Caco-2 (cell line): ENCODE measurements at regions not wholly inside any gene's neighbourhood (a gene's known extent, or its start where the extent isn't known, plus 50 kb on each side); places are given as distances from the start of the nearest gene placed in this dataset.

ENCODE experiments used
- BruUV-seq: library from RNA; stranded (reverse); fragments of 400-500 nt; replicated peaks from 2 replicates; lab custom pipeline; 2021; lab: Mats Ljungman, UMichigan
- CTCF ChIA-PET: fragments of 300-600 bp; sonication (Branson Sonifier 250); formaldehyde crosslinking; loops from one replicate; lab custom pipeline; 2022; ENCODE audit warnings: antibody characterized with exemption; lab: Charles Lee
- POLR2A ChIA-PET: fragments of 300-600 bp; sonication (Branson Sonifier 250); formaldehyde crosslinking; loops from one replicate; lab custom pipeline; 2022; ENCODE audit warnings: antibody characterized with exemption; lab: Charles Lee
- DNase-seq, 2 experiments: peaks; one replicate each; pipeline versions ENCODE4 v3.0.0 to v3.0.0-alpha.2; 2020 to 2022
- H3K27me3 ChIP-seq: replicated peaks from 2 replicates; pipeline ENCODE4 v1.6.0; 2011; ENCODE audit warnings: low read length; ENCODE audit not compliant: control insufficient read depth, insufficient read depth
- H3K36me3 ChIP-seq: 2 replicates; pipeline ENCODE4 v1.5.1; 2011; ENCODE audit warnings: low read length; ENCODE audit not compliant: control insufficient read depth, insufficient read depth
- H3K4me1 ChIP-seq: fragments of 250-450 bp; sonication (Bioruptor Pico); 2 replicates; pipeline ENCODE4 v1.5.1; 2020; ENCODE audit warnings: mild to moderate bottlenecking
- H3K4me3 ChIP-seq: 2 replicates; pipeline ENCODE4 v1.5.1; 2011; ENCODE audit warnings: low read depth, mild to moderate bottlenecking, control low read depth, low read length
- H3K9me3 ChIP-seq: fragments of 250-450 bp; sonication (Bioruptor Pico); 2 replicates; pipeline ENCODE4 v1.5.1; 2020; ENCODE audit warnings: mild to moderate bottlenecking, moderate library complexity
- H3K27ac Mint-ChIP-seq: one replicate; pipeline ENCODE4 v1.8.0; 2022; ENCODE audit warnings: mixed read lengths; ENCODE audit not compliant: unreplicated experiment
- H3K27me3 Mint-ChIP-seq: one replicate; pipeline ENCODE4 v1.8.0; 2022; ENCODE audit warnings: mixed read lengths; ENCODE audit not compliant: insufficient read depth, unreplicated experiment
- H3K36me3 Mint-ChIP-seq: one replicate; pipeline ENCODE4 v1.8.0; 2022; ENCODE audit warnings: mild to moderate bottlenecking, mixed read lengths; ENCODE audit not compliant: insufficient read depth, unreplicated experiment
- H3K4me1 Mint-ChIP-seq: one replicate; pipeline ENCODE4 v1.8.0; 2022; ENCODE audit warnings: low read depth, mixed read lengths; ENCODE audit not compliant: unreplicated experiment
- H3K4me3 Mint-ChIP-seq: one replicate; pipeline ENCODE4 v1.8.0; 2022; ENCODE audit warnings: mild to moderate bottlenecking, moderate library complexity, mixed read lengths; ENCODE audit not compliant: unreplicated experiment
- H3K9me3 Mint-ChIP-seq: one replicate; pipeline ENCODE4 v1.8.0; 2022; ENCODE audit warnings: mixed read lengths; ENCODE audit not compliant: unreplicated experiment
- CTCF ChIP-seq, 2 experiments: fragments of 200-600 bp in 1 of 2; IDR thresholded peaks; 1 replicate in 1 of 2; 2 replicates in 1 of 2; pipeline versions ENCODE4 v1.5.1 to v1.8.0; 2011 to 2022; ENCODE audit warnings: antibody characterized with exemption in 1 of 2, control low read depth in 1 of 2, inconsistent platforms in 1 of 2, low read depth in 1 of 2, low read length in 1 of 2, mild to moderate bottlenecking in 1 of 2, moderate library complexity in 1 of 2; ENCODE audit not compliant: insufficient read depth in 1 of 2, severe bottlenecking in 1 of 2, unreplicated experiment in 1 of 2
- intact Hi-C: fragments of 100-400 bp; cut with micrococcal nuclease; formaldehyde crosslinking; loops from one replicate; pipeline ENCODE4 v1.10.0; 2022; ENCODE audit not compliant: unreplicated experiment

GRCh38 chr12:45648070-45648469 is 81.4 kb upstream of the ARID2 start:
- Histone ChIP-seq H3K9me3 (no peaks in the 10 kb centered on the region), H3K36me3 (no peaks in the 10 kb centered on the region), H3K27me3 (no peaks in the 10 kb centered on the region), H3K4me1 (peaks cover 3% of the 10 kb centered on the region; the same call in 1 of the 2 replicates), H3K4me3 (no peak overlapping the region)
- intact Hi-C loops, result no loop called here
- Mint-ChIP-seq H3K27ac (no peak overlapping the region), H3K36me3 (no peaks in the 10 kb centered on the region), H3K4me3 (no peak overlapping the region), H3K4me1 (peaks cover 6% of the 10 kb centered on the region), H3K27me3 (no peaks in the 10 kb centered on the region), H3K9me3 (no peaks in the 10 kb centered on the region)
- no peak for DNase-seq
- no TSS peak for BruUV-seq
- POLR2A ChIA-PET, result no interaction called here
- CTCF ChIA-PET, result no interaction called here
- TF ChIP-seq CTCF (IDR thresholded peaks at IDR 0.05; ENCODE audit: insufficient read depth in 1 of 2, low read depth in 1 of 2, low read length in 1 of 2, severe bottlenecking in 1 of 2, unreplicated experiment in 1 of 2), result no peak

GRCh38 chr12:45651029-45651428 is 78.5 kb upstream of the ARID2 start:
- H3K4me3 ChIP-seq, result no peak overlapping the region
- H3K4me1 ChIP-seq, result peaks cover 3% of the 10 kb centered on the region; the same call in 1 of the 2 replicates
- no peaks in the 10 kb centered on the region for H3K27me3 ChIP-seq
- DNase-seq, result no peak
- TF ChIP-seq CTCF (IDR thresholded peaks at IDR 0.05; ENCODE audit: insufficient read depth in 1 of 2, low read depth in 1 of 2, low read length in 1 of 2, severe bottlenecking in 1 of 2, unreplicated experiment in 1 of 2), result no peak
- Mint-ChIP-seq H3K9me3 (no peaks in the 10 kb centered on the region), H3K4me3 (no peak overlapping the region), H3K27ac (no peak overlapping the region), H3K36me3 (no peaks in the 10 kb centered on the region), H3K27me3 (no peaks in the 10 kb centered on the region), H3K4me1 (no peaks in the 10 kb centered on the region)
- no peaks in the 10 kb centered on the region for H3K36me3 ChIP-seq
- CTCF ChIA-PET, result interaction anchor here (0.5 kb wide), 1 partner anchor 124 kb away, joined by 3 read pairs; no protein-coding TSS in a partner anchor
- intact Hi-C loops, result no loop called here
- no TSS peak for BruUV-seq
- POLR2A ChIA-PET, result no interaction called here
- no peaks in the 10 kb centered on the region for H3K9me3 ChIP-seq

- intact Hi-C loops, result no loop called here
- Mint-ChIP-seq H3K4me3 (no peak overlapping the region), H3K27me3 (no peaks in the 10 kb centered on the region), H3K4me1 (no peaks in the 10 kb centered on the region), H3K36me3 (no peaks in the 10 kb centered on the region), H3K27ac (no peak overlapping the region), H3K9me3 (no peaks in the 10 kb centered on the region)
- POLR2A ChIA-PET, result interaction anchor here (0.8 kb wide), 1 partner anchor 89 kb away, joined by 3 read pairs; no protein-coding TSS in a partner anchor
- no peak for TF ChIP-seq CTCF (IDR thresholded peaks at IDR 0.05; ENCODE audit: insufficient read depth in 1 of 2, low read depth in 1 of 2, low read length in 1 of 2, severe bottlenecking in 1 of 2, unreplicated experiment in 1 of 2)
- H3K36me3 ChIP-seq, result no peaks in the 10 kb centered on the region
- BruUV-seq, result no TSS peak
- no peaks in the 10 kb centered on the region for H3K27me3 ChIP-seq
- no peaks in the 10 kb centered on the region for H3K4me1 ChIP-seq
- no peak for DNase-seq
- no peak overlapping the region for H3K4me3 ChIP-seq
- H3K9me3 ChIP-seq, result no peaks in the 10 kb centered on the region
- CTCF ChIA-PET, result interaction anchor here (1.3 to 1.4 kb wide), 2 partner anchors 72 to 74 kb away, joined by 3 to 10 read pairs; no protein-coding TSS in a partner anchor
Observed at GRCh38 chr12:45654002-45654665, 75.4 kb upstream of the ARID2 start.
